Hepatocyte (in vitro differentiated cells): ENCODE measurements at regions not wholly inside any gene's neighbourhood (a gene's known extent, or its start where the extent isn't known, plus 50 kb on each side); places are given as distances from the start of the nearest gene placed in this dataset.

Experiments
- CTCF ChIP-seq: fragments of 200-600 bp; sonication (generic); IDR thresholded peaks from 2 replicates; pipeline ENCODE4 v1.5.1; 2016; ENCODE audit warnings: antibody characterized with exemption, mild to moderate bottlenecking; ENCODE audit not compliant: poor library complexity
- EZH2 ChIP-seq: fragments of 200-600 bp; sonication (generic); IDR thresholded peaks from 2 replicates; pipeline ENCODE4 v1.6.1; 2016; ENCODE audit warnings: antibody characterized with exemption, mild to moderate bottlenecking, borderline replicate concordance

DNA sequence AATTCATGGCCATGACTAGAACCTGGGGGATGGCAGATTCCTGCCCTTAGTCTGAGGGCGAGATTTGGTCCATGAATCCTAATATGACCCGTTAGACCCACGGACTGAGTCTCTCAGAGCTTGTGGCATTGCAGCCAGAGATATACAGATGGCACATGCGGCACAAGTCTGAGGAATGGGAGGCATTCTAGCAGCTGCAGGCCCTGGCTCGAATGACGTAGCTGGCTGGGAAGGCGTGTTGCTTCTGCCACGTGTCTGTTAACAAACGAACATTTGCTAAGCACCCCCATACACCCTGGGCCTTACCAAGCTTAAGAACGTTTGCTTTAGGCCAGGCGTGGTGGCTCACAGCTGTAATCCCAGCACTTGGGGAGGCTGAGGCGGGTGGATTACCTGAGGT, 68.0 kb downstream of the CD164 start:
- TF ChIP-seq CTCF = no peak
- no peak for TF ChIP-seq EZH2
